Endothelial cell of umbilical vein (primary cell): ENCODE measurements at regions not wholly inside any gene's neighbourhood (a gene's known extent, or its start where the extent isn't known, plus 50 kb on each side); places are given as distances from the start of the nearest gene placed in this dataset.

ENCODE experiments used
- CTCF ChIP-seq, 2 donors: IDR thresholded peaks; 1 replicate in 1 of 2; 2 replicates in 1 of 2; pipeline ENCODE4 v1.5.1; 2011; ENCODE audit warnings: low read length in 2 of 2, mild to moderate bottlenecking in 2 of 2, moderate library complexity in 2 of 2, control low read depth in 1 of 2, inconsistent platforms in 1 of 2, low read depth in 1 of 2; ENCODE audit not compliant: insufficient read depth in 1 of 2; ENCODE audit errors: extremely low read depth in 1 of 2
- GATA2 ChIP-seq: IDR thresholded peaks from 2 replicates; pipeline ENCODE4 v1.7.0; 2011; ENCODE audit warnings: low read depth, mild to moderate bottlenecking, moderate library complexity, mixed read lengths, low read length; ENCODE audit not compliant: insufficient read length, insufficient read depth
- JUN ChIP-seq: IDR thresholded peaks from 2 replicates; pipeline ENCODE4 v1.6.1; 2011; ENCODE audit warnings: borderline replicate concordance, low read depth; ENCODE audit not compliant: insufficient read length, insufficient read depth
- MAX ChIP-seq: IDR thresholded peaks from 2 replicates; pipeline ENCODE4 v1.6.1; 2011; ENCODE audit not compliant: insufficient read depth, insufficient read length
- MYC ChIP-seq: IDR thresholded peaks from one replicate; pipeline ENCODE4 v1.6.1; 2011; ENCODE audit warnings: mild to moderate bottlenecking, low read depth, low read length
- POLR2A ChIP-seq: IDR thresholded peaks from 2 replicates; pipeline ENCODE4 v1.6.1; 2012; ENCODE audit warnings: low read depth, mild to moderate bottlenecking, control low read depth, low read length
- POLR2AphosphoS5 ChIP-seq: IDR thresholded peaks from 2 replicates; pipeline ENCODE4 v1.6.1; 2012; ENCODE audit warnings: low read depth, mild to moderate bottlenecking, control low read depth, low read length, moderate library complexity; ENCODE audit not compliant: insufficient read depth

GRCh38 chr2:23118894-23119293, 266.1 kb upstream of the KLHL29 start:
- no peak for TF ChIP-seq JUN
- TF ChIP-seq CTCF (IDR thresholded peaks at IDR 0.05; ENCODE audit: extremely low read depth in 1 of 2, insufficient read depth in 1 of 2, low read depth in 1 of 2, low read length in 2 of 2) = no peak
- no peak for TF ChIP-seq POLR2A
- TF ChIP-seq GATA2 = no peak
- TF ChIP-seq MAX = no peak
- no peak for TF ChIP-seq POLR2AphosphoS5
- no peak for TF ChIP-seq MYC
